CD14-positive monocyte (primary cell): ENCODE measurements at regions not wholly inside any gene's neighbourhood (a gene's known extent, or its start where the extent isn't known, plus 50 kb on each side); places are given as distances from the start of the nearest gene placed in this dataset.

Source experiments
- DNase-seq, 3 donors: peaks; one replicate each; pipeline ENCODE4 v3.0.0-alpha.2; 2011 to 2022
- H2AFZ ChIP-seq: 2 replicates; pipeline ENCODE4 v1.6.0; 2012; ENCODE audit warnings: mild to moderate bottlenecking, low read depth, low read length, inconsistent platforms; ENCODE audit not compliant: insufficient read depth, poor library complexity, severe bottlenecking
- H3K27ac ChIP-seq, 2 donors: 1 replicate in 1 of 2; 2 replicates in 1 of 2; pipeline ENCODE4 v1.5.1; 2012 to 2013; ENCODE audit warnings: low read length in 2 of 2, control low read depth in 1 of 2, inconsistent platforms in 1 of 2, low read depth in 1 of 2, mild to moderate bottlenecking in 1 of 2
- H3K27me3 ChIP-seq, 2 donors: one replicate each; pipeline versions ENCODE4 v1.6.0 to v1.6.1; 2011 to 2013; ENCODE audit warnings: low read length in 2 of 2; ENCODE audit not compliant: control insufficient read depth in 2 of 2, insufficient read depth in 2 of 2
- H3K36me3 ChIP-seq, 2 donors: replicated peaks in 1 of 2; 1 replicate in 1 of 2; 2 replicates in 1 of 2; pipeline versions ENCODE4 v1.5.1 to v1.6.1; 2012 to 2013; ENCODE audit warnings: low read length in 2 of 2, control low read depth in 1 of 2, inconsistent platforms in 1 of 2, mild to moderate bottlenecking in 1 of 2; ENCODE audit not compliant: insufficient read depth in 2 of 2, control insufficient read depth in 1 of 2
- H3K4me1 ChIP-seq, 2 donors: 1 replicate in 1 of 2; 2 replicates in 1 of 2; pipeline versions ENCODE4 v1.5.1 to v1.6.1; 2012 to 2013; ENCODE audit warnings: low read length in 2 of 2, control low read depth in 1 of 2, inconsistent platforms in 1 of 2, mild to moderate bottlenecking in 1 of 2, moderate library complexity in 1 of 2; ENCODE audit not compliant: insufficient read depth in 2 of 2, control insufficient read depth in 1 of 2
- H3K4me2 ChIP-seq: replicated peaks from 2 replicates; pipeline ENCODE3; 2012; ENCODE audit warnings: low read length, moderate library complexity, mild to moderate bottlenecking; ENCODE audit not compliant: poor library complexity, severe bottlenecking; ENCODE audit errors: extremely low read depth
- H3K4me3 ChIP-seq, 3 experiments: fragments of 200-600 bp in 1 of 3; sonication (generic) in 1 of 3; replicated peaks in 1 of 3; 1 replicate in 2 of 3; 2 replicates in 1 of 3; pipeline ENCODE4 v1.5.1; 2011 to 2013; ENCODE audit warnings: low read length in 3 of 3, mild to moderate bottlenecking in 3 of 3, control low read depth in 2 of 3, low read depth in 2 of 3, inconsistent platforms in 1 of 3, moderate library complexity in 1 of 3
- H3K79me2 ChIP-seq: 2 replicates; pipeline ENCODE4 v1.6.0; 2012; ENCODE audit warnings: mild to moderate bottlenecking, control low read depth, inconsistent platforms, low read length, moderate library complexity; ENCODE audit not compliant: insufficient read depth
- H3K9ac ChIP-seq: 2 replicates; pipeline ENCODE4 v1.6.0; 2017; ENCODE audit warnings: low read length, mild to moderate bottlenecking; ENCODE audit not compliant: insufficient read depth, poor library complexity, severe bottlenecking
- H3K9me3 ChIP-seq, 2 donors: replicated peaks in 1 of 2; 1 replicate in 1 of 2; 2 replicates in 1 of 2; pipeline versions ENCODE4 v1.5.1 to v1.6.1; 2012 to 2013; ENCODE audit warnings: low read length in 2 of 2, control low read depth in 1 of 2; ENCODE audit not compliant: control insufficient read depth in 1 of 2, insufficient read depth in 1 of 2
- H4K20me1 ChIP-seq: 2 replicates; pipeline ENCODE4 v1.6.0; 2012; ENCODE audit warnings: mild to moderate bottlenecking, low read length, control low read depth, moderate library complexity; ENCODE audit not compliant: insufficient read depth
- H3K27ac Mint-ChIP-seq, 7 donors: one replicate each; pipeline ENCODE4 v1.8.0; 2020; ENCODE audit warnings: mild to moderate bottlenecking in 7 of 7, mixed read lengths in 7 of 7, moderate library complexity in 6 of 7, inconsistent platforms in 2 of 7
- H3K27me3 Mint-ChIP-seq, 3 donors: one replicate each; pipeline ENCODE4 v1.8.0; 2021 to 2022; ENCODE audit warnings: low read depth in 3 of 3, mild to moderate bottlenecking in 3 of 3, mixed read lengths in 3 of 3, moderate library complexity in 3 of 3, inconsistent platforms in 1 of 3
- H3K36me3 Mint-ChIP-seq, 2 donors: one replicate each; pipeline ENCODE4 v1.8.0; 2020; ENCODE audit warnings: mixed read lengths in 2 of 2, inconsistent platforms in 1 of 2, mild to moderate bottlenecking in 1 of 2
- H3K4me1 Mint-ChIP-seq: one replicate; pipeline ENCODE4 v1.8.0; 2020; ENCODE audit warnings: mild to moderate bottlenecking, mixed read lengths
- H3K4me3 Mint-ChIP-seq, 2 donors: one replicate each; pipeline ENCODE4 v1.8.0; 2020; ENCODE audit warnings: mild to moderate bottlenecking in 2 of 2, mixed read lengths in 2 of 2, moderate library complexity in 1 of 2
- H3K9me3 Mint-ChIP-seq, 7 donors: one replicate each; pipeline ENCODE4 v1.8.0; 2020 to 2022; ENCODE audit warnings: mixed read lengths in 7 of 7, mild to moderate bottlenecking in 6 of 7, moderate library complexity in 6 of 7, inconsistent platforms in 2 of 7
- WGBS: methylation state at CpG from one replicate; pipeline ENCODE4 v1.1.5; 2013; ENCODE audit warnings: missing lambda C conversion rate; ENCODE audit not compliant: insufficient coverage; 5-methylcytosine and 5-hydroxymethylcytosine counted together
- intact Hi-C, 2 donors: fragments of 100-400 bp; cut with micrococcal nuclease; formaldehyde crosslinking; loops; one replicate each; pipeline versions ENCODE4 v1.15.0 to v1.15.1; 2023
- TF ChIP-seq, protein P1 (sequence below): fragments of 200-600 bp; IDR thresholded peaks from one replicate; pipeline ENCODE4 v1.8.0; 2022; ENCODE audit warnings: antibody characterized with exemption, mild to moderate bottlenecking

DNA sequence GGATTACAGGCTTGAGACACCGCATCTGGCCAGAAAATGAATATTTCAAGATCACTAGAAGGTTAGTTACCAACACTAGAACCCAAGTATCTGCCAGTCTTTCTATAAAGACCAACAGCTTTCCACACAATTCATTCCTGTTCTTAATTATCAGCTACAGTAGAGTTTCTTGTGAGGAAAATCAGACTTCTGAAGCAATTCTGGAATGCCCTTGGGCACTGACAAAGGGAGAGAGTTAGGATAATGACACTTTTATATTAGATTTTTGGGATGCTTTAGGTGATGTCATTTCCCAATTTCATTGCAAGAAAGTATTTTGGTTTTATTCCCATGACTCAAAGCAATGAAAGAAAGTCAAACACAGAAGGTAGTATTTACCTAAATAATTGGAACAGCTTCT, 497.0 kb upstream of the TUSC1 start:
- H3K27ac ChIP-seq, result no peak overlapping the region
- Mint-ChIP-seq H3K4me3 (no peak overlapping the region), H3K9me3 (peaks cover 0 to 10% (median 2%) of the 10 kb centered on the region in 7 donors), H3K36me3 (no peaks in the 10 kb centered on the region), H3K27ac (no peak overlapping the region), H3K27me3 (no peaks in the 10 kb centered on the region), H3K4me1 (no peaks in the 10 kb centered on the region)
- H3K9ac ChIP-seq, result no peak overlapping the region
- no peaks in the 10 kb centered on the region for H3K4me1 ChIP-seq
- H4K20me1 ChIP-seq, result no peaks in the 10 kb centered on the region
- DNase-seq, result no peak
- intact Hi-C loops, result no loop called here
- H3K4me3 ChIP-seq, result no peak overlapping the region
- no peaks in the 10 kb centered on the region for H3K79me2 ChIP-seq
- no peaks in the 10 kb centered on the region for H3K27me3 ChIP-seq
- peaks cover 0 to 2% of the 10 kb centered on the region in 2 donors for H3K9me3 ChIP-seq
- 100% methylated on average over 1 of the region's 1 CpG for WGBS
- no peak overlapping the region for H3K4me2 ChIP-seq
- TF ChIP-seq, protein P1, sequence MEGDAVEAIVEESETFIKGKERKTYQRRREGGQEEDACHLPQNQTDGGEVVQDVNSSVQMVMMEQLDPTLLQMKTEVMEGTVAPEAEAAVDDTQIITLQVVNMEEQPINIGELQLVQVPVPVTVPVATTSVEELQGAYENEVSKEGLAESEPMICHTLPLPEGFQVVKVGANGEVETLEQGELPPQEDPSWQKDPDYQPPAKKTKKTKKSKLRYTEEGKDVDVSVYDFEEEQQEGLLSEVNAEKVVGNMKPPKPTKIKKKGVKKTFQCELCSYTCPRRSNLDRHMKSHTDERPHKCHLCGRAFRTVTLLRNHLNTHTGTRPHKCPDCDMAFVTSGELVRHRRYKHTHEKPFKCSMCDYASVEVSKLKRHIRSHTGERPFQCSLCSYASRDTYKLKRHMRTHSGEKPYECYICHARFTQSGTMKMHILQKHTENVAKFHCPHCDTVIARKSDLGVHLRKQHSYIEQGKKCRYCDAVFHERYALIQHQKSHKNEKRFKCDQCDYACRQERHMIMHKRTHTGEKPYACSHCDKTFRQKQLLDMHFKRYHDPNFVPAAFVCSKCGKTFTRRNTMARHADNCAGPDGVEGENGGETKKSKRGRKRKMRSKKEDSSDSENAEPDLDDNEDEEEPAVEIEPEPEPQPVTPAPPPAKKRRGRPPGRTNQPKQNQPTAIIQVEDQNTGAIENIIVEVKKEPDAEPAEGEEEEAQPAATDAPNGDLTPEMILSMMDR, result no peak
- no peak overlapping the region for H2AFZ ChIP-seq
- H3K36me3 ChIP-seq, result no peaks in the 10 kb centered on the region

DNA sequence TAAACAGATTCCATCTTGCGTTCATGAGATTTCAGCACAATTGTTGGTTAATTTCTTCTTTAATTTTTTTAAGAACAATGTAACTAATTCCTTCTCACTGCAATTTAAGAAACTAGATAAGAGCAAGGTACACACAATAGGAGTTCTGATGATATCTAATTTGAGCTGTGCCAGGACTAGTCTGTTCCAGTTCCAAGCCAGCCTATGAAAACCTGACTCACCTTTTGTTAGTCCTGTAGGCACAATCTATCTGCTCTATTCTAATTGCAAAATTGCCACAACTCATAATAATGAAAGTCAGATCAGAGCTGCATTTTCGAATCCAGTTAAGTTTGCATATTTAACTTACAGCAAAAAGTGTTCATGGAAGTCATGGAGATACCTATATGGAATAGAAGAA, 494.1 kb upstream of the TUSC1 start:
- Histone ChIP-seq H3K9ac (no peak overlapping the region), H3K79me2 (no peaks in the 10 kb centered on the region), H3K36me3 (no peaks in the 10 kb centered on the region), H2AFZ (no peak overlapping the region), H3K4me3 (no peak overlapping the region), H3K4me2 (no peak overlapping the region), H3K27me3 (no peaks in the 10 kb centered on the region), H3K27ac (no peak overlapping the region), H3K4me1 (no peaks in the 10 kb centered on the region), H3K9me3 (no peaks in the 10 kb centered on the region), H4K20me1 (no peaks in the 10 kb centered on the region)
- no peaks in the 10 kb centered on the region for H3K36me3 Mint-ChIP-seq
- H3K4me1 Mint-ChIP-seq, result no peaks in the 10 kb centered on the region
- H3K9me3 Mint-ChIP-seq, result peaks cover 0 to 3% (median 0%) of the 10 kb centered on the region in 7 donors
- DNase-seq, result no peak
- no peak overlapping the region for H3K4me3 Mint-ChIP-seq
- H3K27me3 Mint-ChIP-seq, result no peaks in the 10 kb centered on the region
- intact Hi-C loops, result no loop called here
- H3K27ac Mint-ChIP-seq, result no peak overlapping the region
- no CpG with 5 or more reads among the region's 2 CpGs for WGBS
- TF ChIP-seq, protein P1, result no peak
